ENCODE measurements at regions not wholly inside any gene's neighbourhood (a gene's known extent, or its start where the extent isn't known, plus 50 kb on each side); places are given as distances from the start of the nearest gene placed in this dataset.

GRCh38 chr12:92338671-92339070 is 193.0 kb upstream of the BTG1 start:
- H3K36me3 ChIP-seq (ENCODE audit: control insufficient read depth, insufficient read depth, low read length) = no peaks in the 10 kb centered on the region
- no peak overlapping the region for H3K27ac ChIP-seq
- no peak overlapping the region for H3K4me3 ChIP-seq (ENCODE audit: low read depth, low read length)
- H2AFZ ChIP-seq = no peak overlapping the region
- no peaks in the 10 kb centered on the region for H3K9me3 ChIP-seq (ENCODE audit: control insufficient read depth, low read length)
- H3K9ac ChIP-seq = no peak overlapping the region
- TF ChIP-seq CTCF (IDR thresholded peaks at IDR 0.05) = no peak
- H3K4me2 ChIP-seq (ENCODE audit: low read length) = no peak overlapping the region
- H3K79me2 ChIP-seq = no peaks in the 10 kb centered on the region
- no peaks in the 10 kb centered on the region for H3K27me3 ChIP-seq (ENCODE audit: control insufficient read depth, insufficient read depth, low read length)
- no peaks in the 10 kb centered on the region for H3K4me1 ChIP-seq

GRCh38 chr12:92338102-92338501 is 192.5 kb upstream of the BTG1 start:
- no peaks in the 10 kb centered on the region for H3K27me3 ChIP-seq (ENCODE audit: control insufficient read depth, insufficient read depth, low read length)
- H3K9me3 ChIP-seq (ENCODE audit: control insufficient read depth, low read length) = no peaks in the 10 kb centered on the region
- H3K9ac ChIP-seq = no peak overlapping the region
- TF ChIP-seq CTCF (IDR thresholded peaks at IDR 0.05) = no peak
- H3K4me3 ChIP-seq (ENCODE audit: low read depth, low read length) = no peak overlapping the region
- no peak overlapping the region for H2AFZ ChIP-seq
- H3K4me2 ChIP-seq (ENCODE audit: low read length) = no peak overlapping the region
- no peaks in the 10 kb centered on the region for H3K4me1 ChIP-seq
- H3K79me2 ChIP-seq = no peaks in the 10 kb centered on the region
- H3K36me3 ChIP-seq (ENCODE audit: control insufficient read depth, insufficient read depth, low read length) = no peaks in the 10 kb centered on the region
- H3K27ac ChIP-seq = no peak overlapping the region

GRCh38 chr12:92337128-92337527 is 191.5 kb upstream of the BTG1 start:
- Histone ChIP-seq H3K9ac (no peak overlapping the region), H3K4me2 (ENCODE audit: low read length) (no peak overlapping the region), H2AFZ (no peak overlapping the region), H3K9me3 (ENCODE audit: control insufficient read depth, low read length) (no peaks in the 10 kb centered on the region), H3K4me3 (ENCODE audit: low read depth, low read length) (no peak overlapping the region), H3K79me2 (no peaks in the 10 kb centered on the region), H3K27me3 (ENCODE audit: control insufficient read depth, insufficient read depth, low read length) (no peaks in the 10 kb centered on the region), H3K36me3 (ENCODE audit: control insufficient read depth, insufficient read depth, low read length) (no peaks in the 10 kb centered on the region), H3K27ac (no peak overlapping the region), H3K4me1 (no peaks in the 10 kb centered on the region)
- TF ChIP-seq CTCF (IDR thresholded peaks at IDR 0.05) = no peak

- Histone ChIP-seq H3K4me3 (ENCODE audit: low read depth, low read length) (no peak overlapping the region), H3K79me2 (no peaks in the 10 kb centered on the region), H3K27me3 (ENCODE audit: control insufficient read depth, insufficient read depth, low read length) (no peaks in the 10 kb centered on the region), H2AFZ (no peak overlapping the region), H3K9me3 (ENCODE audit: control insufficient read depth, low read length) (no peaks in the 10 kb centered on the region), H3K27ac (no peak overlapping the region), H3K4me1 (no peaks in the 10 kb centered on the region), H3K9ac (no peak overlapping the region), H3K4me2 (ENCODE audit: low read length) (no peak overlapping the region), H3K36me3 (ENCODE audit: control insufficient read depth, insufficient read depth, low read length) (no peaks in the 10 kb centered on the region)
- TF ChIP-seq CTCF (IDR thresholded peaks at IDR 0.05) = no peak
Measured at GRCh38 chr12:92336641-92337040, 191.0 kb upstream of the BTG1 start.

- H3K4me3 ChIP-seq (ENCODE audit: low read depth, low read length) = no peak overlapping the region
- H3K9me3 ChIP-seq (ENCODE audit: control insufficient read depth, low read length) = no peaks in the 10 kb centered on the region
- no peak overlapping the region for H2AFZ ChIP-seq
- no peaks in the 10 kb centered on the region for H3K79me2 ChIP-seq
- no peak for TF ChIP-seq CTCF (IDR thresholded peaks at IDR 0.05)
- no peaks in the 10 kb centered on the region for H3K27me3 ChIP-seq (ENCODE audit: control insufficient read depth, insufficient read depth, low read length)
- no peak overlapping the region for H3K4me2 ChIP-seq (ENCODE audit: low read length)
- H3K4me1 ChIP-seq = no peaks in the 10 kb centered on the region
- no peak overlapping the region for H3K9ac ChIP-seq
- H3K27ac ChIP-seq = no peak overlapping the region
- no peaks in the 10 kb centered on the region for H3K36me3 ChIP-seq (ENCODE audit: control insufficient read depth, insufficient read depth, low read length)
Measured at GRCh38 chr12:92335831-92336230, 190.2 kb upstream of the BTG1 start.
